ENCODE measurements at regions not wholly inside any gene's neighbourhood (a gene's known extent, or its start where the extent isn't known, plus 50 kb on each side); places are given as distances from the start of the nearest gene placed in this dataset.
"Not testable (repeated sequence)": the region's sequence is repeated elsewhere in the genome, so short reads cannot be mapped to it uniquely, and the experiment has no call there.

- Histone ChIP-seq H3K9me3 (ENCODE audit: low read depth) (no peaks in the 10 kb centered on the region), H3F3A (ENCODE audit: insufficient read depth) (no peaks in the 10 kb centered on the region), H3K9ac (no peak overlapping the region), H3K36me3 (ENCODE audit: low read depth) (no peaks in the 10 kb centered on the region), H3K27me3 (replicated peaks; ENCODE audit: insufficient read depth) (no peaks in the 10 kb centered on the region), H3K9me2 (ENCODE audit: insufficient read depth) (no peaks in the 10 kb centered on the region), H3K4me3 (no peak overlapping the region), H3K4me1 (ENCODE audit: insufficient read depth) (no peaks in the 10 kb centered on the region), H2AFZ (no peak overlapping the region), H3K79me2 (ENCODE audit: insufficient read depth) (no peaks in the 10 kb centered on the region), H3K27ac (no peak overlapping the region), H3K4me2 (ENCODE audit: unreplicated experiment) (no peak overlapping the region), H4K20me1 (ENCODE audit: insufficient read depth) (no peaks in the 10 kb centered on the region)
- WGBS, 2 experiments (ENCODE audit: low coverage in 1 of 2, low lambda C conversion rate in 2 of 2, missing lambda C conversion rate in 2 of 2), result 2 to 4% methylated on average over 5 of the region's 5 CpGs
- in situ Hi-C loops (cut with MboI), result no loop called here
- TF ChIP-seq EZH2phosphoT487 (IDR thresholded peaks at IDR 0.05; ENCODE audit: insufficient read depth, low read depth), result no peak
- no peak for TF ChIP-seq EZH2 (IDR thresholded peaks at IDR 0.05; ENCODE audit: insufficient read depth, poor library complexity, severe bottlenecking)
- DNase-seq, result no peak
Measured at GRCh38 chr14:83614956-83615355, 1915.0 kb upstream of the FLRT2 start.

GRCh38 chr14:83624541-83624940, 1905.4 kb upstream of the FLRT2 start:
- Histone ChIP-seq H3K9ac (no peak overlapping the region), H3K4me2 (ENCODE audit: unreplicated experiment) (no peak overlapping the region), H3F3A (ENCODE audit: insufficient read depth) (no peaks in the 10 kb centered on the region), H3K9me3 (ENCODE audit: low read depth) (no peaks in the 10 kb centered on the region), H3K9me2 (ENCODE audit: insufficient read depth) (no peaks in the 10 kb centered on the region), H3K79me2 (ENCODE audit: insufficient read depth) (no peaks in the 10 kb centered on the region), H4K20me1 (ENCODE audit: insufficient read depth) (no peaks in the 10 kb centered on the region), H3K4me3 (no peak overlapping the region), H3K36me3 (ENCODE audit: low read depth) (no peaks in the 10 kb centered on the region), H2AFZ (no peak overlapping the region), H3K4me1 (ENCODE audit: insufficient read depth) (no peaks in the 10 kb centered on the region), H3K27ac (no peak overlapping the region), H3K27me3 (replicated peaks; ENCODE audit: insufficient read depth) (no peaks in the 10 kb centered on the region)
- in situ Hi-C loops (cut with MboI), result no loop called here
- TF ChIP-seq EZH2 (IDR thresholded peaks at IDR 0.05; ENCODE audit: insufficient read depth, poor library complexity, severe bottlenecking), result no peak
- no peak for TF ChIP-seq EZH2phosphoT487 (IDR thresholded peaks at IDR 0.05; ENCODE audit: insufficient read depth, low read depth)
- 13 to 18% methylated on average over 1 of the region's 1 CpG for WGBS, 2 experiments (ENCODE audit: low coverage in 1 of 2, low lambda C conversion rate in 2 of 2, missing lambda C conversion rate in 2 of 2)
- no peak for DNase-seq

GRCh38 chr14:83632375-83632774, 1897.6 kb upstream of the FLRT2 start:
- Histone ChIP-seq H3K36me3 (ENCODE audit: low read depth) (no peaks in the 10 kb centered on the region; the same call in 1 of the 2 replicates), H3K4me1 (ENCODE audit: insufficient read depth) (no peaks in the 10 kb centered on the region), H3K27ac (no peak overlapping the region), H3K27me3 (replicated peaks; ENCODE audit: insufficient read depth) (no peaks in the 10 kb centered on the region), H3K9me3 (ENCODE audit: low read depth) (no peaks in the 10 kb centered on the region), H4K20me1 (ENCODE audit: insufficient read depth) (no peaks in the 10 kb centered on the region), H3K4me2 (ENCODE audit: unreplicated experiment) (no peak overlapping the region), H2AFZ (no peak overlapping the region), H3K9me2 (ENCODE audit: insufficient read depth) (no peaks in the 10 kb centered on the region), H3K79me2 (ENCODE audit: insufficient read depth) (no peaks in the 10 kb centered on the region), H3F3A (ENCODE audit: insufficient read depth) (no peaks in the 10 kb centered on the region), H3K9ac (no peak overlapping the region), H3K4me3 (no peak overlapping the region)
- in situ Hi-C loops (cut with MboI), result no loop called here
- TF ChIP-seq EZH2phosphoT487 (IDR thresholded peaks at IDR 0.05; ENCODE audit: insufficient read depth, low read depth) (no peak), EZH2 (IDR thresholded peaks at IDR 0.05; ENCODE audit: insufficient read depth, poor library complexity, severe bottlenecking) (no peak)
- DNase-seq, result no peak

- TF ChIP-seq EZH2 (IDR thresholded peaks at IDR 0.05; ENCODE audit: insufficient read depth, poor library complexity, severe bottlenecking) (no peak), EZH2phosphoT487 (IDR thresholded peaks at IDR 0.05; ENCODE audit: insufficient read depth, low read depth) (no peak)
- Histone ChIP-seq H3K4me3 (no peak overlapping the region), H3K27ac (no peak overlapping the region), H3K9ac (no peak overlapping the region), H3K9me2 (ENCODE audit: insufficient read depth) (no peaks in the 10 kb centered on the region), H3F3A (ENCODE audit: insufficient read depth) (no peaks in the 10 kb centered on the region), H3K36me3 (ENCODE audit: low read depth) (no peaks in the 10 kb centered on the region), H3K79me2 (ENCODE audit: insufficient read depth) (no peaks in the 10 kb centered on the region), H3K9me3 (ENCODE audit: low read depth) (no peaks in the 10 kb centered on the region), H3K4me1 (ENCODE audit: insufficient read depth) (no peaks in the 10 kb centered on the region), H3K4me2 (ENCODE audit: unreplicated experiment) (no peak overlapping the region), H2AFZ (no peak overlapping the region), H4K20me1 (ENCODE audit: insufficient read depth) (no peaks in the 10 kb centered on the region), H3K27me3 (replicated peaks; ENCODE audit: insufficient read depth) (no peaks in the 10 kb centered on the region)
- in situ Hi-C loops (cut with MboI), result no loop called here
- WGBS, 2 experiments (ENCODE audit: low coverage in 1 of 2, low lambda C conversion rate in 2 of 2, missing lambda C conversion rate in 2 of 2), result 42 to 44% methylated on average over 16 to 18 of the region's 18 CpGs
- no peak for DNase-seq
Measured at GRCh38 chr14:83638748-83639504, 1891.0 kb upstream of the FLRT2 start.

GRCh38 chr14:83639505-83639875, 1890.5 kb upstream of the FLRT2 start:
- H3K4me2 ChIP-seq (ENCODE audit: unreplicated experiment); H3K9me2 ChIP-seq (ENCODE audit: insufficient read depth); H3K4me1 ChIP-seq (ENCODE audit: insufficient read depth); H3F3A ChIP-seq (ENCODE audit: insufficient read depth); in situ Hi-C loops (cut with MboI); H3K36me3 ChIP-seq (ENCODE audit: low read depth); H4K20me1 ChIP-seq (ENCODE audit: insufficient read depth); H3K9ac ChIP-seq; H3K9me3 ChIP-seq (ENCODE audit: low read depth); H3K27ac ChIP-seq; H2AFZ ChIP-seq; H3K27me3 ChIP-seq (replicated peaks; ENCODE audit: insufficient read depth); DNase-seq; H3K79me2 ChIP-seq (ENCODE audit: insufficient read depth); H3K4me3 ChIP-seq: not testable (repeated sequence)
- WGBS, 2 experiments (ENCODE audit: low coverage in 1 of 2, low lambda C conversion rate in 2 of 2, missing lambda C conversion rate in 2 of 2), result 61 to 74% methylated on average over 12 to 18 of the region's 18 CpGs
